T-helper 17 cell (primary cell): ENCODE measurements at regions not wholly inside any gene's neighbourhood (a gene's known extent, or its start where the extent isn't known, plus 50 kb on each side); places are given as distances from the start of the nearest gene placed in this dataset.

ENCODE experiments used
- ATAC-seq: fragments of 150-1000 bp; cut with Tn5 transposase; 2 replicates; pipeline ENCODE4 v1.10.0; 2021; ENCODE audit warnings: mild to moderate bottlenecking, moderate library complexity
- DNase-seq, 3 donors: peaks; one replicate each; pipeline versions ENCODE4 v3.0.0 to v3.0.0-alpha.2; 2020 to 2021
- H3K9me3 ChIP-seq: one replicate; pipeline ENCODE4 v1.7.0; 2013; ENCODE audit warnings: low read length, mild to moderate bottlenecking; ENCODE audit not compliant: control insufficient read depth, poor library complexity, severe bottlenecking
- H3K27ac Mint-ChIP-seq: one replicate; pipeline ENCODE4 v1.8.0; 2022; ENCODE audit warnings: mild to moderate bottlenecking, moderate library complexity, mixed read lengths
- H3K27me3 Mint-ChIP-seq: one replicate; pipeline ENCODE4 v1.8.0; 2022; ENCODE audit warnings: mixed read lengths
- H3K36me3 Mint-ChIP-seq: one replicate; pipeline ENCODE4 v1.8.0; 2022; ENCODE audit warnings: low read depth, mixed read lengths
- H3K4me1 Mint-ChIP-seq: one replicate; pipeline ENCODE4 v1.8.0; 2022; ENCODE audit warnings: mild to moderate bottlenecking, mixed read lengths
- H3K4me3 Mint-ChIP-seq: one replicate; pipeline ENCODE4 v1.8.0; 2022; ENCODE audit warnings: mild to moderate bottlenecking, moderate library complexity, mixed read lengths

GRCh38 chr10:84047258-84048010 lies 91.9 kb upstream of the GHITM start:
- H3K4me1 Mint-ChIP-seq = no peaks in the 10 kb centered on the region
- H3K27me3 Mint-ChIP-seq = peaks cover 24% of the 10 kb centered on the region
- peaks cover 4% of the 10 kb centered on the region for H3K36me3 Mint-ChIP-seq
- no peak overlapping the region for H3K27ac Mint-ChIP-seq
- no peak for DNase-seq
- no peak for ATAC-seq
- H3K4me3 Mint-ChIP-seq = no peak overlapping the region
- H3K9me3 ChIP-seq = no peaks in the 10 kb centered on the region

GRCh38 chr10:84049645-84050011 lies 89.7 kb upstream of the GHITM start:
- no peak for ATAC-seq
- Mint-ChIP-seq H3K27ac (no peak overlapping the region), H3K4me1 (no peaks in the 10 kb centered on the region), H3K4me3 (no peak overlapping the region), H3K27me3 (peaks cover 37% of the 10 kb centered on the region), H3K36me3 (peaks cover 4% of the 10 kb centered on the region)
- no peak for DNase-seq
- H3K9me3 ChIP-seq = no peaks in the 10 kb centered on the region

GRCh38 chr10:84053626-84054025 lies 85.7 kb upstream of the GHITM start:
- ATAC-seq (no peak), DNase-seq (no peak)
- no peak overlapping the region for H3K4me3 Mint-ChIP-seq

GRCh38 chr10:84054743-84055142 lies 84.6 kb upstream of the GHITM start:
- H3K36me3 Mint-ChIP-seq = no peaks in the 10 kb centered on the region
- peaks cover 37% of the 10 kb centered on the region for H3K27me3 Mint-ChIP-seq
- H3K9me3 ChIP-seq = no peaks in the 10 kb centered on the region
- H3K4me3 Mint-ChIP-seq = no peak overlapping the region
- ATAC-seq (no peak), DNase-seq (no peak)
- no peaks in the 10 kb centered on the region for H3K4me1 Mint-ChIP-seq
- H3K27ac Mint-ChIP-seq = no peak overlapping the region

More at GRCh38 chr10:84053626-84054025, 85.7 kb upstream of the GHITM start:
- Mint-ChIP-seq H3K36me3 (peaks cover 2% of the 10 kb centered on the region), H3K27ac (no peak overlapping the region), H3K4me1 (no peaks in the 10 kb centered on the region), H3K27me3 (peaks cover 35% of the 10 kb centered on the region)
- H3K9me3 ChIP-seq = no peaks in the 10 kb centered on the region

GRCh38 chr10:84059526-84059925 lies 79.8 kb upstream of the GHITM start:
- Mint-ChIP-seq H3K27ac (no peak overlapping the region), H3K4me1 (no peaks in the 10 kb centered on the region), H3K4me3 (no peak overlapping the region), H3K36me3 (no peaks in the 10 kb centered on the region), H3K27me3 (peaks cover 46% of the 10 kb centered on the region)
- ATAC-seq = no peak
- H3K9me3 ChIP-seq = no peaks in the 10 kb centered on the region
- DNase-seq = no peak

- H3K27me3 Mint-ChIP-seq = peaks cover 49% of the 10 kb centered on the region
- no peaks in the 10 kb centered on the region for H3K9me3 ChIP-seq
- no peak for DNase-seq
- no peak overlapping the region for H3K4me3 Mint-ChIP-seq
- H3K4me1 Mint-ChIP-seq = no peaks in the 10 kb centered on the region
- no peak overlapping the region for H3K27ac Mint-ChIP-seq
- no peak for ATAC-seq
- H3K36me3 Mint-ChIP-seq = no peaks in the 10 kb centered on the region
Measured at GRCh38 chr10:84063440-84063839, 75.9 kb upstream of the GHITM start.

GRCh38 chr10:84065804-84066601 lies 73.3 kb upstream of the GHITM start:
- no peak overlapping the region for H3K4me3 Mint-ChIP-seq
- H3K27me3 Mint-ChIP-seq = peaks cover 35% of the 10 kb centered on the region
- no peaks in the 10 kb centered on the region for H3K36me3 Mint-ChIP-seq
- no peaks in the 10 kb centered on the region for H3K4me1 Mint-ChIP-seq
- H3K9me3 ChIP-seq = no peaks in the 10 kb centered on the region
- H3K27ac Mint-ChIP-seq = no peak overlapping the region
- ATAC-seq = no peak
- DNase-seq = no peak

GRCh38 chr10:84074521-84074920 lies 64.8 kb upstream of the GHITM start:
- H3K27ac Mint-ChIP-seq = no peak overlapping the region
- no peak for ATAC-seq
- H3K4me3 Mint-ChIP-seq = no peak overlapping the region
- H3K27me3 Mint-ChIP-seq = peaks cover 30% of the 10 kb centered on the region
- no peak for DNase-seq
- no peaks in the 10 kb centered on the region for H3K4me1 Mint-ChIP-seq
- no peaks in the 10 kb centered on the region for H3K36me3 Mint-ChIP-seq
- H3K9me3 ChIP-seq = no peaks in the 10 kb centered on the region

GRCh38 chr10:84075226-84076046 lies 63.9 kb upstream of the GHITM start:
- no peaks in the 10 kb centered on the region for H3K4me1 Mint-ChIP-seq
- no peaks in the 10 kb centered on the region for H3K9me3 ChIP-seq
- ATAC-seq = no peak
- peaks cover 30% of the 10 kb centered on the region for H3K27me3 Mint-ChIP-seq
- DNase-seq = no peak
- peak overlapping the region; percentile 47 for H3K27ac Mint-ChIP-seq
- H3K36me3 Mint-ChIP-seq = no peaks in the 10 kb centered on the region
- no peak overlapping the region for H3K4me3 Mint-ChIP-seq

GRCh38 chr10:84076047-84076388 lies 63.3 kb upstream of the GHITM start:
- Mint-ChIP-seq H3K4me3 (no peak overlapping the region), H3K36me3 (no peaks in the 10 kb centered on the region), H3K4me1 (no peaks in the 10 kb centered on the region), H3K27ac (peak overlapping the region; percentile 47), H3K27me3 (peaks cover 30% of the 10 kb centered on the region)
- no peak for ATAC-seq
- no peaks in the 10 kb centered on the region for H3K9me3 ChIP-seq
- no peak for DNase-seq

GRCh38 chr10:84076540-84077195 lies 62.6 kb upstream of the GHITM start:
- no peaks in the 10 kb centered on the region for H3K9me3 ChIP-seq
- Mint-ChIP-seq H3K27me3 (peaks cover 36% of the 10 kb centered on the region), H3K27ac (no peak overlapping the region), H3K4me1 (no peaks in the 10 kb centered on the region), H3K36me3 (no peaks in the 10 kb centered on the region), H3K4me3 (no peak overlapping the region)
- no peak for DNase-seq
- ATAC-seq = no peak

GRCh38 chr10:84077768-84078167 lies 61.5 kb upstream of the GHITM start:
- peaks cover 37% of the 10 kb centered on the region for H3K27me3 Mint-ChIP-seq
- no peak for ATAC-seq
- no peaks in the 10 kb centered on the region for H3K36me3 Mint-ChIP-seq
- no peaks in the 10 kb centered on the region for H3K4me1 Mint-ChIP-seq
- no peaks in the 10 kb centered on the region for H3K9me3 ChIP-seq
- no peak overlapping the region for H3K27ac Mint-ChIP-seq
- no peak overlapping the region for H3K4me3 Mint-ChIP-seq
- no peak for DNase-seq

- Mint-ChIP-seq H3K4me1 (no peaks in the 10 kb centered on the region), H3K27me3 (peaks cover 32% of the 10 kb centered on the region), H3K36me3 (no peaks in the 10 kb centered on the region), H3K27ac (no peak overlapping the region), H3K4me3 (no peak overlapping the region)
- no peak for DNase-seq
- ATAC-seq = no peak
- H3K9me3 ChIP-seq = peaks cover 2% of the 10 kb centered on the region
Measured at GRCh38 chr10:84078771-84079170, 60.5 kb upstream of the GHITM start.
